B cell (primary cell): ENCODE measurements at regions not wholly inside any gene's neighbourhood (a gene's known extent, or its start where the extent isn't known, plus 50 kb on each side); places are given as distances from the start of the nearest gene placed in this dataset.

Experiments used
- EZH2 ChIP-seq: IDR thresholded peaks from 2 replicates; pipeline ENCODE4 v1.6.1; 2012; ENCODE audit warnings: borderline replicate concordance, low read depth, mild to moderate bottlenecking, moderate library complexity, low read length; ENCODE audit not compliant: insufficient read depth, poor library complexity, severe bottlenecking
- TF ChIP-seq, protein P1 (sequence below): fragments of 200-600 bp; IDR thresholded peaks from one replicate; pipeline ENCODE4 v1.8.0; 2022; ENCODE audit warnings: antibody characterized with exemption, mild to moderate bottlenecking

GRCh38 chr2:62624855-62625254, 80.7 kb upstream of the EHBP1 start:
- TF ChIP-seq, protein P1, sequence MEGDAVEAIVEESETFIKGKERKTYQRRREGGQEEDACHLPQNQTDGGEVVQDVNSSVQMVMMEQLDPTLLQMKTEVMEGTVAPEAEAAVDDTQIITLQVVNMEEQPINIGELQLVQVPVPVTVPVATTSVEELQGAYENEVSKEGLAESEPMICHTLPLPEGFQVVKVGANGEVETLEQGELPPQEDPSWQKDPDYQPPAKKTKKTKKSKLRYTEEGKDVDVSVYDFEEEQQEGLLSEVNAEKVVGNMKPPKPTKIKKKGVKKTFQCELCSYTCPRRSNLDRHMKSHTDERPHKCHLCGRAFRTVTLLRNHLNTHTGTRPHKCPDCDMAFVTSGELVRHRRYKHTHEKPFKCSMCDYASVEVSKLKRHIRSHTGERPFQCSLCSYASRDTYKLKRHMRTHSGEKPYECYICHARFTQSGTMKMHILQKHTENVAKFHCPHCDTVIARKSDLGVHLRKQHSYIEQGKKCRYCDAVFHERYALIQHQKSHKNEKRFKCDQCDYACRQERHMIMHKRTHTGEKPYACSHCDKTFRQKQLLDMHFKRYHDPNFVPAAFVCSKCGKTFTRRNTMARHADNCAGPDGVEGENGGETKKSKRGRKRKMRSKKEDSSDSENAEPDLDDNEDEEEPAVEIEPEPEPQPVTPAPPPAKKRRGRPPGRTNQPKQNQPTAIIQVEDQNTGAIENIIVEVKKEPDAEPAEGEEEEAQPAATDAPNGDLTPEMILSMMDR = no peak
- no peak for TF ChIP-seq EZH2
